ENCODE measurements at regions not wholly inside any gene's neighbourhood (a gene's known extent, or its start where the extent isn't known, plus 50 kb on each side); places are given as distances from the start of the nearest gene placed in this dataset.

DNA sequence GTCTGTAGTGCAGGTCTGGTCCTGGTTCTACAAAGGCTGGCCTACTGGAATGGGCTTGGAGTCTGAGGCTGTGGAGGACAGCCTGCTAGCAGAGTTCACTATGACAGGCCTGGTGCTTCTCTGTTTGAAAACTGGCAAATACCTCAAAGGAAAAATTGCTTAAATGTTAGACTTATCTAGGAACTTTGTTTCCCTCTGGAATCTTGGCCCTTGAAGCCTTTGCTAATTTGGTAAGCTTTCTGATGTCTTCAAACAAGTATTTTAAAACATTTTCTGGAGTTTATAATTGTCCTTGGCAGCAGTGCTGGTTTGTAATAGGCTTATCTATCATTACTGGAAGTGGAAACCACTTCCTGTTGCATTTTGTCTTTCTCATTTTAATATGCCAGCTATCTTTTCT is 139.7 kb downstream of the TMEM26 start:
- Histone ChIP-seq H3K9ac (ENCODE audit: low read depth, low read length) (peak overlapping the region; percentile 39; the same call in 1 of the 2 replicates), H3K4me1 (ENCODE audit: insufficient read depth, low read length) (peaks cover 27% of the 10 kb centered on the region), H3K79me2 (ENCODE audit: insufficient read depth, low read length) (no peaks in the 10 kb centered on the region), H3K27me3 (ENCODE audit: insufficient read depth, low read length, poor library complexity) (no peaks in the 10 kb centered on the region), H3K27ac (ENCODE audit: low read length) (peak overlapping the region; percentile 90), H3K4me2 (ENCODE audit: insufficient read depth, low read length) (peak overlapping the region; percentile 31), H3K4me3 (ENCODE audit: low read depth in 1 of 2, low read length in 2 of 2) (no peak overlapping the region), H4K20me1 (ENCODE audit: insufficient read depth, low read length) (no peaks in the 10 kb centered on the region), H3K9me3 (ENCODE audit: insufficient read depth, low read length, severe bottlenecking) (peaks cover 8% of the 10 kb centered on the region), H3K36me3 (ENCODE audit: insufficient read depth, low read length) (no peaks in the 10 kb centered on the region), H2AFZ (ENCODE audit: low read depth, low read length) (peak overlapping the region; percentile 35)
- ATAC-seq (ENCODE audit: insufficient read depth, low read depth), result peak; percentile 88
- DNase-seq, result peak; percentile 39
- no peak for TF ChIP-seq EZH2 (IDR thresholded peaks at IDR 0.05; ENCODE audit: borderline replicate concordance, low read depth, low read length, severe bottlenecking)
- TF ChIP-seq, protein P1, sequence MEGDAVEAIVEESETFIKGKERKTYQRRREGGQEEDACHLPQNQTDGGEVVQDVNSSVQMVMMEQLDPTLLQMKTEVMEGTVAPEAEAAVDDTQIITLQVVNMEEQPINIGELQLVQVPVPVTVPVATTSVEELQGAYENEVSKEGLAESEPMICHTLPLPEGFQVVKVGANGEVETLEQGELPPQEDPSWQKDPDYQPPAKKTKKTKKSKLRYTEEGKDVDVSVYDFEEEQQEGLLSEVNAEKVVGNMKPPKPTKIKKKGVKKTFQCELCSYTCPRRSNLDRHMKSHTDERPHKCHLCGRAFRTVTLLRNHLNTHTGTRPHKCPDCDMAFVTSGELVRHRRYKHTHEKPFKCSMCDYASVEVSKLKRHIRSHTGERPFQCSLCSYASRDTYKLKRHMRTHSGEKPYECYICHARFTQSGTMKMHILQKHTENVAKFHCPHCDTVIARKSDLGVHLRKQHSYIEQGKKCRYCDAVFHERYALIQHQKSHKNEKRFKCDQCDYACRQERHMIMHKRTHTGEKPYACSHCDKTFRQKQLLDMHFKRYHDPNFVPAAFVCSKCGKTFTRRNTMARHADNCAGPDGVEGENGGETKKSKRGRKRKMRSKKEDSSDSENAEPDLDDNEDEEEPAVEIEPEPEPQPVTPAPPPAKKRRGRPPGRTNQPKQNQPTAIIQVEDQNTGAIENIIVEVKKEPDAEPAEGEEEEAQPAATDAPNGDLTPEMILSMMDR (IDR thresholded peaks at IDR 0.05; ENCODE audit: borderline replicate concordance, extremely low read depth, low read length, poor library complexity, severe bottlenecking), result no peak

DNA sequence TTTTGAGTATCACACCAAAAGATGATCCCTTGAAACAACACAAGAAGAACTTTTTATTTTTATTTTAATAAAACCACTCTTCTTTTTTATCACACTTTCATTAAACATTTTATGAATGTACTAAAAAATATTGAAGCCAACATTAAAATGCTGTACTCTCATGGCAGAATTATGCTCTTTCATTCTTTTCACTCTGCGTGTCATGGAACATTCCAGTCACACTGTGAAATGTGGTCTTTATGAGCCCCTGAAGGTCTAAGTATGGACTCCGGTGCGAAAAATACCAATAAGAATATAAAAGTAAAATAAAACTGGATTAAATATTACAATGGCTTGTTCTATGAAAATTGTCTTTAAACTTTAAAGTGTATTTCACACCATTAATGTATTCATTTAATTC is 148.4 kb downstream of the TMEM26 start:
- ATAC-seq (ENCODE audit: insufficient read depth, low read depth) (no peak), DNase-seq (no peak)
- H4K20me1 ChIP-seq (ENCODE audit: insufficient read depth, low read length), result no peaks in the 10 kb centered on the region

DNA sequence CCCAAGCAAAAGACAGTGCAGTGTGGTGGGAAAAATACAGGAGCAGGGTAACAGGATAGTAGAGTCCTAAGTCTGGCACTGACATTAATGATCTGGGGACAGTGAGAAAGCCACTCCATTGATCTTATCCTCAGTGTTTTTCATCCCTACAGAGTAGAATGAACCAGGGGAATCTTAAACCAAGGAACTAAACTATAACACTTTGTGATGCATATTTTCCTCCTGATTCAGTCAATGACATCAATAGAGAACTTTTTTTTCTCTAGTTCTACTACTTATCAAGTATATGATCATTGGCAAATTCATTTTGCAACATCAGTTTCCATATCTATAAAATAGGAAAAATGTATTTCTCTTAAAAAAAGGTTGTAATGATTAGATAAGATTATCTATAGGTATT is 151.1 kb downstream of the TMEM26 start:
- Histone ChIP-seq H3K4me1 (ENCODE audit: insufficient read depth, low read length) (no peaks in the 10 kb centered on the region), H3K36me3 (ENCODE audit: insufficient read depth, low read length) (no peaks in the 10 kb centered on the region; the same call in 1 of the 2 replicates), H3K9ac (ENCODE audit: low read depth, low read length) (no peak overlapping the region), H3K79me2 (ENCODE audit: insufficient read depth, low read length) (no peaks in the 10 kb centered on the region), H4K20me1 (ENCODE audit: insufficient read depth, low read length) (no peaks in the 10 kb centered on the region), H3K4me3 (ENCODE audit: low read depth in 1 of 2, low read length in 2 of 2) (no peak overlapping the region), H3K4me2 (ENCODE audit: insufficient read depth, low read length) (no peak overlapping the region), H3K27ac (ENCODE audit: low read length) (no peak overlapping the region), H3K9me3 (ENCODE audit: insufficient read depth, low read length, severe bottlenecking) (peaks cover 8% of the 10 kb centered on the region), H2AFZ (ENCODE audit: low read depth, low read length) (no peak overlapping the region), H3K27me3 (ENCODE audit: insufficient read depth, low read length, poor library complexity) (no peaks in the 10 kb centered on the region)
- ATAC-seq (ENCODE audit: insufficient read depth, low read depth) (no peak), DNase-seq (no peak)
- TF ChIP-seq, protein P1 (IDR thresholded peaks at IDR 0.05; ENCODE audit: borderline replicate concordance, extremely low read depth, low read length, poor library complexity, severe bottlenecking), result no peak
- TF ChIP-seq EZH2 (IDR thresholded peaks at IDR 0.05; ENCODE audit: borderline replicate concordance, low read depth, low read length, severe bottlenecking), result no peak

More for the DNA sequence above, 148.4 kb downstream of the TMEM26 start:
- Histone ChIP-seq H3K9ac (ENCODE audit: low read depth, low read length) (no peak overlapping the region), H3K9me3 (ENCODE audit: insufficient read depth, low read length, severe bottlenecking) (no peaks in the 10 kb centered on the region), H3K79me2 (ENCODE audit: insufficient read depth, low read length) (no peaks in the 10 kb centered on the region), H3K27ac (ENCODE audit: low read length) (no peak overlapping the region), H3K36me3 (ENCODE audit: insufficient read depth, low read length) (no peaks in the 10 kb centered on the region), H3K4me2 (ENCODE audit: insufficient read depth, low read length) (no peak overlapping the region), H2AFZ (ENCODE audit: low read depth, low read length) (no peak overlapping the region), H3K4me3 (ENCODE audit: low read depth in 1 of 2, low read length in 2 of 2) (no peak overlapping the region), H3K4me1 (ENCODE audit: insufficient read depth, low read length) (no peaks in the 10 kb centered on the region), H3K27me3 (ENCODE audit: insufficient read depth, low read length, poor library complexity) (no peaks in the 10 kb centered on the region)
- no peak for TF ChIP-seq EZH2 (IDR thresholded peaks at IDR 0.05; ENCODE audit: borderline replicate concordance, low read depth, low read length, severe bottlenecking)
- TF ChIP-seq, protein P1 (IDR thresholded peaks at IDR 0.05; ENCODE audit: borderline replicate concordance, extremely low read depth, low read length, poor library complexity, severe bottlenecking), result no peak

DNA sequence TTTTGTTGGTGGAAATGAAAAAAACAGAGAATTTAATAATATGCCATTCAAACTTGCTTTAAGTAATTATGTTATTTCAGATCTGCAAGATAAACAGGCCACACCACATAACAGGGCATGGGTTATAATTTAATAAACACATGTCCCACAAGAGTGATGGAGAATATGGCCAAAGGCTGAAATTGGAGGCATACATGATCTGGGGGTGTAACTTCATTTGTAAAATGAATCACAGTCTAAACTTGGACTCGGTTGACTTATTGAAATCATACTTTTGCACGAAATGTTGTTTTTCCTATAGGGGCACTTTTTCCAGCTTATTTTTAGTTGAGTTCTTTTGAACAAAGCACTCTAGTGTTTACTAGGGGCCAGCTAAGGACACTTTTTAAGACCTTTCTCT is 151.6 kb downstream of the TMEM26 start:
- TF ChIP-seq EZH2 (IDR thresholded peaks at IDR 0.05; ENCODE audit: borderline replicate concordance, low read depth, low read length, severe bottlenecking), result no peak
- TF ChIP-seq, protein P1 (IDR thresholded peaks at IDR 0.05; ENCODE audit: borderline replicate concordance, extremely low read depth, low read length, poor library complexity, severe bottlenecking), result no peak
- Histone ChIP-seq H3K27ac (ENCODE audit: low read length) (no peak overlapping the region), H3K36me3 (ENCODE audit: insufficient read depth, low read length) (no peaks in the 10 kb centered on the region; the same call in 1 of the 2 replicates)

More for the DNA sequence above, 151.6 kb downstream of the TMEM26 start:
- H4K20me1 ChIP-seq (ENCODE audit: insufficient read depth, low read length), result no peaks in the 10 kb centered on the region
- H3K9me3 ChIP-seq (ENCODE audit: insufficient read depth, low read length, severe bottlenecking), result peaks cover 8% of the 10 kb centered on the region
- H3K9ac ChIP-seq (ENCODE audit: low read depth, low read length), result no peak overlapping the region
- peaks cover 5% of the 10 kb centered on the region for H3K4me1 ChIP-seq (ENCODE audit: insufficient read depth, low read length)
- no peaks in the 10 kb centered on the region for H3K79me2 ChIP-seq (ENCODE audit: insufficient read depth, low read length)
- H3K27me3 ChIP-seq (ENCODE audit: insufficient read depth, low read length, poor library complexity), result no peaks in the 10 kb centered on the region
- no peak overlapping the region for H2AFZ ChIP-seq (ENCODE audit: low read depth, low read length)
- DNase-seq (no peak), ATAC-seq (ENCODE audit: insufficient read depth, low read depth) (no peak)
- H3K4me2 ChIP-seq (ENCODE audit: insufficient read depth, low read length), result no peak overlapping the region
- H3K4me3 ChIP-seq (ENCODE audit: low read depth in 1 of 2, low read length in 2 of 2), result no peak overlapping the region
